Neural progenitor cell (in vitro differentiated cells): ENCODE measurements at regions not wholly inside any gene's neighbourhood (a gene's known extent, or its start where the extent isn't known, plus 50 kb on each side); places are given as distances from the start of the nearest gene placed in this dataset.

Experiments
- DNase-seq: peaks from one replicate; pipeline ENCODE4 v3.0.0-alpha.2; 2016; ENCODE audit warnings: low spot score
- H2AFZ ChIP-seq: fragments of 200-600 bp; sonication (generic); replicated peaks from 2 replicates; pipeline ENCODE4 v1.6.1; 2016; ENCODE audit warnings: antibody characterized with exemption
- H3F3A ChIP-seq: fragments of 200-600 bp; sonication (generic); 2 replicates; pipeline ENCODE4 v1.6.1; 2016; ENCODE audit warnings: antibody characterized with exemption, low read depth
- H3K27ac ChIP-seq: fragments of 200-600 bp; sonication (generic); 2 replicates; pipeline ENCODE4 v1.5.1; 2016; ENCODE audit warnings: mild to moderate bottlenecking
- H3K27me3 ChIP-seq: fragments of 200-600 bp; sonication (generic); 2 replicates; pipeline ENCODE4 v1.6.1; 2016; ENCODE audit warnings: mild to moderate bottlenecking, moderate library complexity
- H3K36me3 ChIP-seq: fragments of 200-600 bp; sonication (generic); 2 replicates; pipeline ENCODE4 v1.5.1; 2016
- H3K4me1 ChIP-seq: fragments of 200-600 bp; sonication (generic); 2 replicates; pipeline ENCODE4 v1.6.1; 2016; ENCODE audit warnings: mixed run types
- H3K4me2 ChIP-seq: fragments of 200-600 bp; sonication (generic); 2 replicates; pipeline ENCODE4 v1.6.1; 2016
- H3K4me3 ChIP-seq: fragments of 200-600 bp; sonication (generic); 2 replicates; pipeline ENCODE4 v1.5.1; 2016
- H3K79me2 ChIP-seq: fragments of 200-600 bp; sonication (generic); 2 replicates; pipeline ENCODE4 v1.6.1; 2016; ENCODE audit warnings: low read depth
- H3K9ac ChIP-seq: fragments of 200-600 bp; sonication (generic); 2 replicates; pipeline ENCODE4 v1.6.1; 2016
- H3K9me3 ChIP-seq: fragments of 200-600 bp; sonication (generic); 2 replicates; pipeline ENCODE4 v1.5.1; 2016; ENCODE audit warnings: low read depth
- H4K20me1 ChIP-seq: fragments of 200-600 bp; sonication (generic); 2 replicates; pipeline ENCODE4 v1.6.1; 2016; ENCODE audit warnings: low read depth
- H3K27ac Mint-ChIP-seq: 3 replicates; pipeline ENCODE4 v1.8.0; 2021; ENCODE audit warnings: mixed read lengths
- H3K27me3 Mint-ChIP-seq: 2 replicates; pipeline ENCODE4 v1.8.0; 2022; ENCODE audit warnings: low read depth, mild to moderate bottlenecking, inconsistent platforms, moderate library complexity, mixed read lengths; ENCODE audit not compliant: insufficient read depth
- H3K36me3 Mint-ChIP-seq: 3 replicates; pipeline ENCODE4 v1.8.0; 2021; ENCODE audit warnings: mixed read lengths
- H3K4me1 Mint-ChIP-seq: 3 replicates; pipeline ENCODE4 v1.8.0; 2021; ENCODE audit warnings: mixed read lengths
- H3K4me3 Mint-ChIP-seq: 3 replicates; pipeline ENCODE4 v1.8.0; 2021; ENCODE audit warnings: mild to moderate bottlenecking, moderate library complexity, mixed read lengths
- H3K9me3 Mint-ChIP-seq: 3 replicates; pipeline ENCODE4 v1.8.0; 2020; ENCODE audit warnings: mixed read lengths
- EZH2 ChIP-seq: fragments of 200-600 bp; sonication (generic); IDR thresholded peaks from 2 replicates; pipeline ENCODE4 v1.6.1; 2017; ENCODE audit warnings: antibody characterized with exemption, mild to moderate bottlenecking, moderate library complexity
- EZH2phosphoT487 ChIP-seq: fragments of 200-600 bp; sonication (generic); IDR thresholded peaks from 2 replicates; pipeline ENCODE4 v1.6.1; 2017; ENCODE audit warnings: antibody characterized with exemption
- TF ChIP-seq, protein P1 (sequence below): fragments of 200-600 bp; sonication (generic); IDR thresholded peaks from 2 replicates; pipeline ENCODE4 v1.5.1; 2017; ENCODE audit warnings: antibody characterized with exemption, mild to moderate bottlenecking

DNA sequence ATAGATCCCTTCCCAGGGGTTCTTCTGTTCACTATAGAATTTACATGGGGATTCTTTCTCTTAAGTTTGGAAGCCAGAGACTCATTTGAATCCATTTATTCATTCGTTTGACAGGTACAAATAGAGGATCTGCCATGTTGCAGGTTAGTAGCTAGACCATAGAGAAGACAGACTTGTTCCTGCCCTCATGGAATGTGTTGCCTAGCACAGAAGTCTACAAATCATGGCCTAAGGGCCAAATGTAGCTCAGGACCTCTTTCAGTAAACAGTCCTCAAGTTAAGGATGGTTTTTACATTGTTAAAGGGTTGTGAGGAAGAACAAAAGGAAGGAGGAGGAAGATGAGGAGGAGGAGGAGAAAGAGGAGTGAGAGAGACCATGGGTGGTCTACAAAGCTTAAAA lies 114.7 kb upstream of the SLC44A1 start:
- H3K4me2 ChIP-seq = no peak overlapping the region
- Mint-ChIP-seq H3K27ac (no peak overlapping the region), H3K4me3 (no peak overlapping the region), H3K27me3 (peaks cover 3% of the 10 kb centered on the region), H3K9me3 (peaks cover 7% of the 10 kb centered on the region), H3K36me3 (no peaks in the 10 kb centered on the region), H3K4me1 (peaks cover 20% of the 10 kb centered on the region)
- peaks cover 6% of the 10 kb centered on the region for H3F3A ChIP-seq
- no peaks in the 10 kb centered on the region for H3K36me3 ChIP-seq
- H3K4me3 ChIP-seq = no peak overlapping the region
- H3K9me3 ChIP-seq = no peaks in the 10 kb centered on the region
- DNase-seq = no peak
- TF ChIP-seq EZH2 (no peak), EZH2phosphoT487 (no peak)
- TF ChIP-seq, protein P1, sequence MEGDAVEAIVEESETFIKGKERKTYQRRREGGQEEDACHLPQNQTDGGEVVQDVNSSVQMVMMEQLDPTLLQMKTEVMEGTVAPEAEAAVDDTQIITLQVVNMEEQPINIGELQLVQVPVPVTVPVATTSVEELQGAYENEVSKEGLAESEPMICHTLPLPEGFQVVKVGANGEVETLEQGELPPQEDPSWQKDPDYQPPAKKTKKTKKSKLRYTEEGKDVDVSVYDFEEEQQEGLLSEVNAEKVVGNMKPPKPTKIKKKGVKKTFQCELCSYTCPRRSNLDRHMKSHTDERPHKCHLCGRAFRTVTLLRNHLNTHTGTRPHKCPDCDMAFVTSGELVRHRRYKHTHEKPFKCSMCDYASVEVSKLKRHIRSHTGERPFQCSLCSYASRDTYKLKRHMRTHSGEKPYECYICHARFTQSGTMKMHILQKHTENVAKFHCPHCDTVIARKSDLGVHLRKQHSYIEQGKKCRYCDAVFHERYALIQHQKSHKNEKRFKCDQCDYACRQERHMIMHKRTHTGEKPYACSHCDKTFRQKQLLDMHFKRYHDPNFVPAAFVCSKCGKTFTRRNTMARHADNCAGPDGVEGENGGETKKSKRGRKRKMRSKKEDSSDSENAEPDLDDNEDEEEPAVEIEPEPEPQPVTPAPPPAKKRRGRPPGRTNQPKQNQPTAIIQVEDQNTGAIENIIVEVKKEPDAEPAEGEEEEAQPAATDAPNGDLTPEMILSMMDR = no peak
- no peaks in the 10 kb centered on the region for H3K27me3 ChIP-seq
- H3K79me2 ChIP-seq = no peaks in the 10 kb centered on the region
- no peak overlapping the region for H3K9ac ChIP-seq
- H2AFZ ChIP-seq = no peak overlapping the region
- no peaks in the 10 kb centered on the region for H4K20me1 ChIP-seq
- peaks cover 6% of the 10 kb centered on the region for H3K4me1 ChIP-seq
- no peak overlapping the region for H3K27ac ChIP-seq

DNA sequence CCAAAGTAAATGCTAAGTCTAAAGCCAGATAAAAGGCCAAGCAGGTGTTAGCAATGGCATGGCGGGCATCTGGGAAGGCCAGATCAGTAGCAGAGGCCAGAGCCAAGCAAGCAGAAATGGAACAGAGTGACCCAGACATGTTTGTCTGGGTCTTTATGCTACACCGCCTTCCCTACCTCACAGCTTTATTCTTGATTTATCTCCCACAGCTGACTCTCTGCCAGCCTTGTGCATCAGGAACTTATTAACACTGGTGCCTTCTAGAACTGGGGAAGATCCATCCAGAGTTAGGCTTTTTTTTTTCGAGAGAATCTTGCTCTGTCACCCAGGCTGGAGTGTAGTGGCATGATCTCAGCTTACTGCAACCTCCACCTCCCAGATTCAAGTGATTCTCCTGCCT lies 112.5 kb upstream of the SLC44A1 start:
- Histone ChIP-seq H2AFZ (no peak overlapping the region), H3F3A (no peaks in the 10 kb centered on the region), H3K27ac (no peak overlapping the region), H3K36me3 (no peaks in the 10 kb centered on the region), H3K9ac (no peak overlapping the region), H3K79me2 (no peaks in the 10 kb centered on the region), H3K27me3 (no peaks in the 10 kb centered on the region), H3K4me1 (no peaks in the 10 kb centered on the region), H3K4me3 (no peak overlapping the region), H4K20me1 (no peaks in the 10 kb centered on the region), H3K9me3 (no peaks in the 10 kb centered on the region), H3K4me2 (no peak overlapping the region)
- Mint-ChIP-seq H3K4me1 (peaks cover 12% of the 10 kb centered on the region), H3K27me3 (peaks cover 3% of the 10 kb centered on the region), H3K36me3 (no peaks in the 10 kb centered on the region), H3K27ac (no peak overlapping the region), H3K9me3 (peaks cover 7% of the 10 kb centered on the region), H3K4me3 (no peak overlapping the region)
- TF ChIP-seq EZH2phosphoT487 = no peak
- no peak for TF ChIP-seq EZH2
- DNase-seq = no peak

DNA sequence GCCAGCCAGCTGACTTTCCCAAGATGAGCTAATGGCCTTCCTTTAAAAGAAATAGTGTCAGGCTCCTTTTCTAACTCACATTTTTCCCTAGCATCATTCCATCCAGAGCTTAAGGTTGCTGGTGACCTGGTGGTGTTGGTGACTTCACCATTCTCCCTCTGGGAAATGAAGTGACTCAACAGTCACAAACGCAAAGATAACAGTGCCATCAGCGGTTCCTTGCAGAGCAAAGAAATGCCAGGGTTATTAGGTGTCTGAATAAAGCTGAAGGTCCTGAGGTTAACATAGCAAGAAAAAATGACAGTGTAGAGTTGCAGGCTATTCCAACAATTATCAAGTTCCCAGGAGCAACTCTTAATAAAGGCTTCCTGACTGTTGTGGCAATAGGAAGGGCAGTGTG lies 111.8 kb upstream of the SLC44A1 start:
- H3K27ac Mint-ChIP-seq = no peak overlapping the region
- H3K9ac ChIP-seq = no peak overlapping the region
- H3K36me3 Mint-ChIP-seq = no peaks in the 10 kb centered on the region
- no peaks in the 10 kb centered on the region for H3K36me3 ChIP-seq
- no peak overlapping the region for H3K27ac ChIP-seq
- H3K79me2 ChIP-seq = no peaks in the 10 kb centered on the region
- no peaks in the 10 kb centered on the region for H3K27me3 ChIP-seq
- H3K4me1 Mint-ChIP-seq = peaks cover 11% of the 10 kb centered on the region
- H3K4me3 Mint-ChIP-seq = no peak overlapping the region
- no peaks in the 10 kb centered on the region for H3K9me3 ChIP-seq
- H3K4me3 ChIP-seq = no peak overlapping the region
- H4K20me1 ChIP-seq = no peaks in the 10 kb centered on the region
- H3K4me2 ChIP-seq = no peak overlapping the region
- H3F3A ChIP-seq = no peaks in the 10 kb centered on the region
- H3K4me1 ChIP-seq = no peaks in the 10 kb centered on the region
- no peak for TF ChIP-seq EZH2phosphoT487
- TF ChIP-seq EZH2 = no peak
- TF ChIP-seq, protein P1 = no peak
- no peak for DNase-seq
- peaks cover 3% of the 10 kb centered on the region for H3K27me3 Mint-ChIP-seq
- H3K9me3 Mint-ChIP-seq = peaks cover 7% of the 10 kb centered on the region
- no peak overlapping the region for H2AFZ ChIP-seq

DNA sequence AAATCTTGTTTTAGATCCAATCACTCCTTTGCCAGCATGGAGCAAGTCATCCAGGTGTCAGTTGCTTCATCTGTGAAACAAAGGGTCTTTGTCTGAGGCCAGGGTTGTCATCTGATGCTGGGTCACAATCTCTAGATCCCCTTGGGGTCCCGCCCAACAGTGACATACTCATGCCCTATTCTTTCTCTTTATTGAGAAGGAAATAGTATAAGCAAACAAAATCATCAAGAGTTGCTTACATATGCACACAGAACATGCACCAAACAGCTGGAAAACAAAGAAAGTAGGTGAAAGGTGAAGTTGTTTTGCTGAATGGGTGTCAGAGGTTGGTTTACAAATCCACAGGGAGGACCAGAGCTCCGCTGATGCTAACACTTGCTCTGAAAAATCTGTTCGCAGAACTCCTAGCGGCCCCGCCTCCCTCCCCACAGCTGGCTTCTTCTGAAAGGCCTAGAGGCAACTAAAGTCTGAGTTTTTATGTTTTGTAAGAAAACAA lies 106.1 kb upstream of the SLC44A1 start:
- H3K9me3 Mint-ChIP-seq = no peaks in the 10 kb centered on the region
- Histone ChIP-seq H3K27me3 (no peaks in the 10 kb centered on the region), H3K9ac (no peak overlapping the region), H3F3A (peaks cover 18% of the 10 kb centered on the region), H3K79me2 (no peaks in the 10 kb centered on the region), H3K9me3 (no peaks in the 10 kb centered on the region), H3K27ac (no peak overlapping the region), H2AFZ (peak overlapping the region; percentile 24), H3K4me2 (peak overlapping the region; percentile 65), H3K36me3 (no peaks in the 10 kb centered on the region), H3K4me3 (peak overlapping the region; percentile 9), H3K4me1 (peaks cover 29% of the 10 kb centered on the region), H4K20me1 (no peaks in the 10 kb centered on the region)
- TF ChIP-seq, protein P1 = no peak
- peaks cover 38% of the 10 kb centered on the region for H3K4me1 Mint-ChIP-seq
- peak; percentile 43 for DNase-seq
- H3K27ac Mint-ChIP-seq = no peak overlapping the region
- H3K4me3 Mint-ChIP-seq = no peak overlapping the region
- H3K36me3 Mint-ChIP-seq = no peaks in the 10 kb centered on the region
- peaks cover 6% of the 10 kb centered on the region for H3K27me3 Mint-ChIP-seq
